SK-N-SH (cell line): ENCODE measurements at regions not wholly inside any gene's neighbourhood (a gene's known extent, or its start where the extent isn't known, plus 50 kb on each side); places are given as distances from the start of the nearest gene placed in this dataset.

Source experiments
- CTCF ChIA-PET: fragments of 300-600, 350-600 bp; formaldehyde crosslinking; extraction: SDS; loops from one replicate; lab custom pipeline; 2021; lab: Yijun Ruan, JAX
- POLR2A ChIA-PET: fragments of 350-600 bp; sonication (Branson Sonifier 250); formaldehyde crosslinking; extraction: SDS; loops from one replicate; lab custom pipeline; 2020; ENCODE audit warnings: antibody characterized with exemption, inconsistent platforms; lab: Yijun Ruan, JAX
- DNase-seq: peaks from one replicate; pipeline ENCODE4 v3.0.0; 2012
- H2AFZ ChIP-seq: fragments of 200-600 bp; sonication (generic); 2 replicates; pipeline ENCODE4 v1.8.1; 2016; ENCODE audit warnings: antibody characterized with exemption, mild to moderate bottlenecking, low read depth
- H3F3A ChIP-seq: fragments of 200-600 bp; sonication (generic); replicated peaks from 2 replicates; pipeline ENCODE3; 2016; ENCODE audit warnings: antibody characterized with exemption, mild to moderate bottlenecking; ENCODE audit not compliant: insufficient read depth
- H3K27ac ChIP-seq, 2 experiments: fragments of 200-500 bp in 1 of 2; fragments of 200-600 bp in 1 of 2; sonication (Bioruptor generic) in 1 of 2; sonication (generic), shearing (Covaris generic) in 1 of 2; 2 replicates each; pipeline versions ENCODE4 v1.5.1 to v1.6.1; 2014 to 2016; ENCODE audit warnings: low read depth in 2 of 2, inconsistent platforms in 1 of 2, low read length in 1 of 2, mild to moderate bottlenecking in 1 of 2, mixed read lengths in 1 of 2
- H3K27me3 ChIP-seq: fragments of 200-600 bp; sonication (generic), shearing (Covaris generic); 2 replicates; pipeline ENCODE4 v1.6.1; 2016; ENCODE audit warnings: mixed run types; ENCODE audit not compliant: insufficient read depth
- H3K36me3 ChIP-seq, 2 experiments: fragments of 200-500 bp in 1 of 2; fragments of 200-600 bp in 1 of 2; sonication (Bioruptor generic) in 1 of 2; sonication (generic) in 1 of 2; replicated peaks in 1 of 2; 2 replicates each; pipeline versions ENCODE3 to v1.5.1; 2014 to 2016; ENCODE audit warnings: low read length in 1 of 2, mild to moderate bottlenecking in 1 of 2; ENCODE audit not compliant: insufficient read depth in 2 of 2, control insufficient read depth in 1 of 2
- H3K4me1 ChIP-seq, 2 experiments: fragments of 200-500 bp in 1 of 2; fragments of 200-600 bp in 1 of 2; sonication (Bioruptor generic) in 1 of 2; sonication (generic), shearing (Covaris generic) in 1 of 2; 2 replicates each; pipeline versions ENCODE4 v1.5.1 to v1.6.1; 2014 to 2016; ENCODE audit warnings: low read depth in 1 of 2, low read length in 1 of 2, mixed run types in 1 of 2; ENCODE audit not compliant: insufficient read depth in 2 of 2, control insufficient read depth in 1 of 2
- H3K4me2 ChIP-seq: fragments of 200-600 bp; sonication (generic), shearing (Covaris generic); 2 replicates; pipeline ENCODE4 v1.6.1; 2017; ENCODE audit warnings: mixed run types
- H3K4me3 ChIP-seq, 2 experiments: fragments of 200-500 bp in 1 of 2; fragments of 200-600 bp in 1 of 2; sonication (Bioruptor generic) in 1 of 2; sonication (generic), shearing (Covaris generic) in 1 of 2; 2 replicates each; pipeline versions ENCODE4 v1.5.1 to v1.8.1; 2014 to 2016; ENCODE audit warnings: low read depth in 2 of 2, inconsistent platforms in 1 of 2, low read length in 1 of 2, mild to moderate bottlenecking in 1 of 2, mixed read lengths in 1 of 2, moderate library complexity in 1 of 2
- H3K79me2 ChIP-seq: fragments of 200-600 bp; sonication (generic); 2 replicates; pipeline ENCODE4 v1.8.1; 2017; ENCODE audit warnings: mild to moderate bottlenecking; ENCODE audit not compliant: insufficient read depth
- H3K9ac ChIP-seq: fragments of 200-600 bp; sonication (generic); 2 replicates; pipeline ENCODE4 v1.6.1; 2017; ENCODE audit warnings: mixed run types
- H3K9me2 ChIP-seq: fragments of 200-600 bp; sonication (generic); 2 replicates; pipeline ENCODE4 v1.6.1; 2017; ENCODE audit warnings: mixed run types
- H3K9me3 ChIP-seq: fragments of 200-600 bp; sonication (generic); 2 replicates; pipeline ENCODE4 v1.6.1; 2017; ENCODE audit warnings: mixed run types, mild to moderate bottlenecking, moderate library complexity
- H4K20me1 ChIP-seq: fragments of 200-600 bp; sonication (generic); 2 replicates; pipeline ENCODE4 v1.6.1; 2017; ENCODE audit warnings: mild to moderate bottlenecking, mixed run types; ENCODE audit not compliant: insufficient read depth
- EZH2phosphoT487 ChIP-seq: fragments of 200-600 bp; sonication (generic); IDR thresholded peaks from 2 replicates; pipeline ENCODE4 v1.6.1; 2017; ENCODE audit warnings: low read depth, mixed run types, mild to moderate bottlenecking, antibody characterized with exemption, moderate library complexity, borderline replicate concordance
- FOXJ3 ChIP-seq: sonication (generic); formaldehyde crosslinking; IDR thresholded peaks from 2 replicates; pipeline ENCODE4 v1.5.1; 2020; ENCODE audit warnings: mild to moderate bottlenecking, missing genetic modification reagents
- GABPA ChIP-seq: IDR thresholded peaks from 2 replicates; pipeline ENCODE4 v1.4.0; 2012; ENCODE audit warnings: low read depth, mild to moderate bottlenecking
- GATA2 ChIP-seq: sonication (generic); formaldehyde crosslinking; IDR thresholded peaks from 2 replicates; pipeline ENCODE4 v1.5.0; 2020; ENCODE audit warnings: mild to moderate bottlenecking, missing genetic modification reagents
- JUND ChIP-seq: IDR thresholded peaks from 2 replicates; pipeline ENCODE4 v1.4.0; 2012
- MEF2A ChIP-seq: IDR thresholded peaks from 2 replicates; pipeline ENCODE4 v1.4.0; 2012; ENCODE audit warnings: low read depth, borderline replicate concordance
- MXI1 ChIP-seq: IDR thresholded peaks from 2 replicates; pipeline ENCODE4 v1.6.1; 2012; ENCODE audit warnings: mild to moderate bottlenecking, low read depth, low read length, improper control_type of control experiment
- NFIC ChIP-seq: IDR thresholded peaks from 2 replicates; pipeline ENCODE4 v1.4.0; 2012; ENCODE audit warnings: borderline replicate concordance
- NRF1 ChIP-seq: IDR thresholded peaks from 2 replicates; pipeline ENCODE4 v1.6.1; 2012; ENCODE audit warnings: low read depth, mild to moderate bottlenecking, low read length
- POLR2AphosphoS5 ChIP-seq: IDR thresholded peaks from 2 replicates; pipeline ENCODE4 v1.6.1; 2012; ENCODE audit warnings: low read depth, low read length
- SMC3 ChIP-seq: IDR thresholded peaks from 2 replicates; pipeline ENCODE4 v1.6.1; 2012; ENCODE audit warnings: low read depth, low read length, improper control_type of control experiment
- TAF1 ChIP-seq: IDR thresholded peaks from 2 replicates; pipeline ENCODE4 v1.6.1; 2012; ENCODE audit warnings: low read depth, mild to moderate bottlenecking, low read length, moderate library complexity, borderline replicate concordance
- TEAD4 ChIP-seq: IDR thresholded peaks from 2 replicates; pipeline ENCODE4 v1.4.0; 2012; ENCODE audit warnings: mild to moderate bottlenecking, borderline replicate concordance; ENCODE audit not compliant: insufficient read depth
- USF1 ChIP-seq: IDR thresholded peaks from 2 replicates; pipeline ENCODE4 v1.4.0; 2012; ENCODE audit warnings: low read depth, borderline replicate concordance
- WGBS: methylation state at CpG from one replicate; pipeline ENCODE4 v1.1.6; 2017; ENCODE audit warnings: low lambda C conversion rate; 5-methylcytosine and 5-hydroxymethylcytosine counted together
- TF ChIP-seq, protein P1 (sequence below): fragments of 150-350 bp; IDR thresholded peaks from 2 replicates; pipeline ENCODE4 v1.6.1; 2016; ENCODE audit warnings: mild to moderate bottlenecking, low read depth, low read length

DNA sequence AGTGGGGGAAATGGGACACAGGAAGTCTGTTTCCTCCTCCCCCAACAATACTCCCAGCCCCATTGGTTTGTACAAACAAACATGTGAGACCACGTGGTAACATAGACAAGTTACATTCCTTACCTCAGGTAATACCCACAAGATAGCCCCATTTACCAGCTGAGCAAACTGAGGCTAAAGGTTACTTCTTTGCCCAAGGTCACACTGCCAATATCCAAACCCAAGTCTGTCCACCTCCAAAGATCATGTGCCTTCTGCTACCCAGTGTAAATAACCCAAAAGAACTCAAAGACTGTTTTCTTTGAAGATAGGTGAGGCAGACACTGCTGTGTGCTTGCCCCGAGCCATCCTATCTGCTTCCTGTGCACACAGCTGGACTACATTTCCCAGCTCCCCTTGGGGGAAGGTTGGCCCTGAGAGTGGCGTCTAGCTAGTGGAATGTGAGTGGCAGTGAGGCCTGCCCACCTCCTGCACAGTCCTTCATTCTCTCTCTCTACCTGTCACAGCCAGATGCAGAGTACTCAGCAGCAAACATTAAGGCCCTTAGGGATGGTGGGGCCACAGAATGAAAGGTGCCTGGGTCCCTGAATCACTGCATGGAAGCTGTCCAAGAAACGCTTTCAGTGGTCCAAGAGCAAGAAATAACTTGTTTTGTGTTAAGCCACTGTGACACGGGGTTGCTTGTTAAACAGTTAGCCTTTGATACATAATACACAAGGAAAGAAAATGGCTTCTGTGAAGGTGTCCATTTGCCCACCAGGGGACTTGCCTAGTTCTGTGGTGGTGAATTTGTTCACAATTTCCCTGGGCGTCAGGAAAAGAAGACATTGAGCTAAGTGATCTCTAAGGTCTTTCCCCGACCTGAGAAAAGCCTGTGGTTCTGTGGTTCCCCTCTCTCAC lies 257.7 kb upstream of the NFE2L3 start:
- DNase-seq, result peak; percentile 25
- peaks cover 0 to 14% of the 10 kb centered on the region in 2 experiments; a peak in 2 of 4 replicates for H3K4me1 ChIP-seq
- no peak overlapping the region for H3K27ac ChIP-seq
- WGBS, result 86% methylated on average over 7 of the region's 7 CpGs
- no peak overlapping the region for H3K9ac ChIP-seq
- H3K9me2 ChIP-seq, result no peaks in the 10 kb centered on the region
- peak overlapping the region; percentile 90; the same call in 1 of the 2 replicates for H2AFZ ChIP-seq
- no peak overlapping the region for H3K4me2 ChIP-seq
- CTCF ChIA-PET, result interaction anchor here (0.6 to 15.2 kb wide), 68 partner anchors 7 to 1285 kb away, joined by 3 to 603 read pairs (median 7); partner anchors contain the start of genes CBX3, HNRNPA2B1, HOXA5 and HOXA7
- H3K4me3 ChIP-seq, result no peak overlapping the region
- POLR2A ChIA-PET, result interaction anchor here (1.7 kb wide), 1 partner anchor 306 kb away, joined by 4 read pairs; no protein-coding TSS in a partner anchor
- no peaks in the 10 kb centered on the region for H3F3A ChIP-seq
- H3K9me3 ChIP-seq, result no peaks in the 10 kb centered on the region
- no peaks in the 10 kb centered on the region for H3K79me2 ChIP-seq
- no peaks in the 10 kb centered on the region for H3K36me3 ChIP-seq
- TF ChIP-seq POLR2AphosphoS5, result no peak
- TF ChIP-seq NFIC, result no peak
- TF ChIP-seq, protein P1, sequence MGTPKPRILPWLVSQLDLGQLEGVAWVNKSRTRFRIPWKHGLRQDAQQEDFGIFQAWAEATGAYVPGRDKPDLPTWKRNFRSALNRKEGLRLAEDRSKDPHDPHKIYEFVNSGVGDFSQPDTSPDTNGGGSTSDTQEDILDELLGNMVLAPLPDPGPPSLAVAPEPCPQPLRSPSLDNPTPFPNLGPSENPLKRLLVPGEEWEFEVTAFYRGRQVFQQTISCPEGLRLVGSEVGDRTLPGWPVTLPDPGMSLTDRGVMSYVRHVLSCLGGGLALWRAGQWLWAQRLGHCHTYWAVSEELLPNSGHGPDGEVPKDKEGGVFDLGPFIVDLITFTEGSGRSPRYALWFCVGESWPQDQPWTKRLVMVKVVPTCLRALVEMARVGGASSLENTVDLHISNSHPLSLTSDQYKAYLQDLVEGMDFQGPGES, result no peak
- no peak for TF ChIP-seq SMC3
- TF ChIP-seq MEF2A, result no peak
- no peak for TF ChIP-seq FOXJ3 (CRISPR knock-in tag)
- no peak for TF ChIP-seq MXI1
- TF ChIP-seq TEAD4, result no peak
- TF ChIP-seq GABPA, result no peak
- TF ChIP-seq JUND, result no peak
- no peak for TF ChIP-seq GATA2 (CRISPR knock-in tag)
- TF ChIP-seq USF1, result no peak
- TF ChIP-seq EZH2phosphoT487, result no peak
- no peak for TF ChIP-seq TAF1
- TF ChIP-seq NRF1, result no peak
- no peaks in the 10 kb centered on the region for H4K20me1 ChIP-seq
- H3K27me3 ChIP-seq, result peaks cover 9% of the 10 kb centered on the region; the same call in 1 of the 2 replicates
